H9 (cell line): ENCODE measurements at regions not wholly inside any gene's neighbourhood (a gene's known extent, or its start where the extent isn't known, plus 50 kb on each side); places are given as distances from the start of the nearest gene placed in this dataset.

Experiments used
- DNase-seq: peaks from one replicate; pipeline ENCODE4 v3.0.0-alpha.2; 2017
- H2AFZ ChIP-seq: one replicate; pipeline ENCODE4 v1.6.1; 2013; ENCODE audit warnings: mild to moderate bottlenecking, low read length, control low read depth, moderate library complexity
- H2AK5ac ChIP-seq: 2 replicates; pipeline ENCODE4 v1.6.1; 2013; ENCODE audit warnings: low read length, control low read depth, mixed read lengths; ENCODE audit not compliant: insufficient read length
- H2BK120ac ChIP-seq: one replicate; pipeline ENCODE4 v1.6.1; 2013; ENCODE audit warnings: low read depth, mild to moderate bottlenecking, low read length, control low read depth, inconsistent platforms; ENCODE audit not compliant: poor library complexity, severe bottlenecking
- H2BK12ac ChIP-seq: 2 replicates; pipeline ENCODE4 v1.6.1; 2013; ENCODE audit warnings: low read length, control low read depth, mixed read lengths, low read depth; ENCODE audit not compliant: insufficient read length
- H2BK15ac ChIP-seq: 2 replicates; pipeline ENCODE4 v1.6.1; 2013; ENCODE audit warnings: low read depth, low read length, control low read depth
- H2BK20ac ChIP-seq: one replicate; pipeline ENCODE4 v1.6.1; 2013; ENCODE audit warnings: low read depth, mild to moderate bottlenecking, low read length, control low read depth, inconsistent platforms; ENCODE audit not compliant: poor library complexity, severe bottlenecking
- H2BK5ac ChIP-seq: 2 replicates; pipeline ENCODE4 v1.6.1; 2013; ENCODE audit warnings: low read length, control low read depth, mixed read lengths; ENCODE audit not compliant: insufficient read length
- H3K14ac ChIP-seq: 2 replicates; pipeline ENCODE4 v1.6.1; 2013; ENCODE audit warnings: low read length, control low read depth; ENCODE audit not compliant: insufficient read depth
- H3K18ac ChIP-seq: 2 replicates; pipeline ENCODE4 v1.6.1; 2013; ENCODE audit warnings: low read depth, mild to moderate bottlenecking, mixed read lengths, low read length, control low read depth; ENCODE audit not compliant: insufficient read length
- H3K23ac ChIP-seq: 2 replicates; pipeline ENCODE4 v1.6.1; 2013; ENCODE audit warnings: low read length, control low read depth, mixed read lengths, low read depth; ENCODE audit not compliant: insufficient read length
- H3K23me2 ChIP-seq: 2 replicates; pipeline ENCODE4 v1.6.1; 2013; ENCODE audit warnings: low read depth, mild to moderate bottlenecking, mixed read lengths, low read length, control low read depth; ENCODE audit not compliant: insufficient read length, poor library complexity, severe bottlenecking
- H3K27ac ChIP-seq: 2 replicates; pipeline ENCODE4 v1.5.1; 2013; ENCODE audit warnings: low read length, control low read depth, mixed read lengths, low read depth; ENCODE audit not compliant: insufficient read length
- H3K27me3 ChIP-seq: 2 replicates; pipeline ENCODE4 v1.6.1; 2013; ENCODE audit warnings: low read length, control low read depth, inconsistent platforms; ENCODE audit not compliant: insufficient read depth
- H3K4ac ChIP-seq: 2 replicates; pipeline ENCODE4 v1.6.1; 2013; ENCODE audit warnings: low read depth, mild to moderate bottlenecking, control low read depth, inconsistent platforms, low read length, moderate library complexity
- H3K4me1 ChIP-seq: 2 replicates; pipeline ENCODE4 v1.6.1; 2013; ENCODE audit warnings: low read length, control low read depth, inconsistent platforms; ENCODE audit not compliant: insufficient read depth
- H3K4me2 ChIP-seq: 2 replicates; pipeline ENCODE4 v1.6.1; 2013; ENCODE audit warnings: low read length, control low read depth, mixed read lengths; ENCODE audit not compliant: insufficient read length, insufficient read depth
- H3K56ac ChIP-seq: 2 replicates; pipeline ENCODE4 v1.6.1; 2013; ENCODE audit warnings: low read depth, mild to moderate bottlenecking, mixed read lengths, low read length, control low read depth; ENCODE audit not compliant: insufficient read length
- H3K79me1 ChIP-seq: 2 replicates; pipeline ENCODE4 v1.6.1; 2013; ENCODE audit warnings: low read depth, mild to moderate bottlenecking, moderate library complexity, low read length, control low read depth, inconsistent platforms; ENCODE audit not compliant: insufficient read depth, poor library complexity, severe bottlenecking
- H3K79me2 ChIP-seq: 2 replicates; pipeline ENCODE4 v1.6.1; 2013; ENCODE audit warnings: low read length, control low read depth, inconsistent platforms; ENCODE audit not compliant: insufficient read depth
- H3K9ac ChIP-seq: 2 replicates; pipeline ENCODE4 v1.6.1; 2013; ENCODE audit warnings: low read length, control low read depth, mixed read lengths; ENCODE audit not compliant: insufficient read length; ENCODE audit errors: extremely low read depth
- H3K9me3 ChIP-seq: one replicate; pipeline ENCODE4 v1.6.1; 2013; ENCODE audit warnings: low read depth, low read length, inconsistent platforms; ENCODE audit not compliant: control insufficient read depth
- H3T11ph ChIP-seq: one replicate; pipeline ENCODE4 v1.6.1; 2013; ENCODE audit warnings: mild to moderate bottlenecking, low read length, control low read depth, inconsistent platforms
- H4K20me1 ChIP-seq: one replicate; pipeline ENCODE4 v1.6.1; 2013; ENCODE audit not compliant: control insufficient read depth, insufficient read length, insufficient read depth
- H4K5ac ChIP-seq: 2 replicates; pipeline ENCODE4 v1.6.1; 2013; ENCODE audit warnings: low read depth, mild to moderate bottlenecking, mixed read lengths, low read length, control low read depth; ENCODE audit not compliant: insufficient read length
- H4K8ac ChIP-seq: replicated peaks from 2 replicates; pipeline ENCODE4 v1.6.1; 2013; ENCODE audit warnings: low read length, control low read depth, mixed read lengths, low read depth; ENCODE audit not compliant: insufficient read length
- H4K91ac ChIP-seq: 2 replicates; pipeline ENCODE4 v1.6.1; 2013; ENCODE audit warnings: low read depth, mild to moderate bottlenecking, moderate library complexity, mixed read lengths, low read length, control low read depth; ENCODE audit not compliant: insufficient read length
- H3K27ac Mint-ChIP-seq, 3 experiments: 2 replicates in 2 of 3; 3 replicates in 1 of 3; pipeline ENCODE4 v1.8.0; 2020 to 2021; ENCODE audit warnings: mixed read lengths in 3 of 3, mild to moderate bottlenecking in 1 of 3, moderate library complexity in 1 of 3
- H3K27me3 Mint-ChIP-seq: 2 replicates; pipeline ENCODE4 v1.8.0; 2021; ENCODE audit warnings: low read depth, mild to moderate bottlenecking, moderate library complexity, mixed read lengths
- H3K36me3 Mint-ChIP-seq, 3 experiments: 2 replicates in 2 of 3; 3 replicates in 1 of 3; pipeline ENCODE4 v1.8.0; 2020 to 2021; ENCODE audit warnings: low read depth in 3 of 3, mixed read lengths in 3 of 3; ENCODE audit not compliant: insufficient read depth in 1 of 3
- H3K4me1 Mint-ChIP-seq, 2 experiments: 2 replicates each; pipeline ENCODE4 v1.8.0; 2020; ENCODE audit warnings: mixed read lengths in 2 of 2
- H3K4me3 Mint-ChIP-seq, 2 experiments: 2 replicates in 1 of 2; 3 replicates in 1 of 2; pipeline ENCODE4 v1.8.0; 2020 to 2021; ENCODE audit warnings: mild to moderate bottlenecking in 2 of 2, mixed read lengths in 2 of 2, moderate library complexity in 1 of 2
- H3K9me3 Mint-ChIP-seq, 2 experiments: 2 replicates in 1 of 2; 3 replicates in 1 of 2; pipeline ENCODE4 v1.8.0; 2020; ENCODE audit warnings: mild to moderate bottlenecking in 2 of 2, mixed read lengths in 2 of 2, moderate library complexity in 1 of 2
- CTCF ChIP-seq: fragments of 200-600 bp; sonication (generic); conservative IDR thresholded peaks from 3 replicates; pipeline ENCODE4 v1.8.0; 2021; ENCODE audit warnings: antibody characterized with exemption, mild to moderate bottlenecking
- WGBS: extraction: QIAGEN DNeasy Blood & Tissue Kit; methylation state at CpG from one replicate; pipeline ENCODE4 v1.1.7; 2013; ENCODE audit warnings: missing lambda C conversion rate, low lambda C conversion rate, mixed read lengths; ENCODE audit not compliant: insufficient read length; ENCODE audit errors: extremely low coverage; 5-methylcytosine and 5-hydroxymethylcytosine counted together

- Histone ChIP-seq H3T11ph (no peak overlapping the region), H3K56ac (no peak overlapping the region), H4K5ac (no peak overlapping the region), H3K23ac (no peak overlapping the region), H2BK120ac (no peak overlapping the region), H3K4me2 (no peak overlapping the region), H4K91ac (no peak overlapping the region), H4K8ac (no peak overlapping the region), H2BK5ac (no peak overlapping the region), H2BK12ac (no peak overlapping the region), H3K27ac (no peak overlapping the region), H3K27me3 (no peaks in the 10 kb centered on the region), H3K18ac (no peak overlapping the region), H3K9ac (no peak overlapping the region), H3K9me3 (no peaks in the 10 kb centered on the region), H3K14ac (no peak overlapping the region), H3K4ac (no peak overlapping the region), H2AFZ (peak overlapping the region; percentile 68), H3K4me1 (no peaks in the 10 kb centered on the region; the same call in 1 of the 2 replicates), H3K79me1 (no peaks in the 10 kb centered on the region), H3K79me2 (no peaks in the 10 kb centered on the region), H4K20me1 (no peaks in the 10 kb centered on the region), H2BK15ac (no peak overlapping the region), H3K23me2 (no peaks in the 10 kb centered on the region), H2BK20ac (no peak overlapping the region), H2AK5ac (no peak overlapping the region)
- DNase-seq = no peak
- H3K9me3 Mint-ChIP-seq = no peaks in the 10 kb centered on the region
- H3K36me3 Mint-ChIP-seq = no peaks in the 10 kb centered on the region
- H3K4me3 Mint-ChIP-seq = no peak overlapping the region
- H3K27me3 Mint-ChIP-seq = no peaks in the 10 kb centered on the region
- H3K4me1 Mint-ChIP-seq = peaks cover 8 to 10% of the 10 kb centered on the region in 2 experiments
- WGBS = no CpG with 5 or more reads among the region's 4 CpGs
- no peak overlapping the region; a peak in 1 of 7 replicates for H3K27ac Mint-ChIP-seq
- no peak for TF ChIP-seq CTCF
Measured at GRCh38 chr1:98467586-98467985, 193.9 kb upstream of the SNX7 start.
